Posterior cingulate gyrus (tissue), 11 donors: ENCODE measurements at regions not wholly inside any gene's neighbourhood (a gene's known extent, or its start where the extent isn't known, plus 50 kb on each side); places are given as distances from the start of the nearest gene placed in this dataset.

Experiments used
- DNase-seq, 10 donors: peaks; one replicate each; pipeline versions ENCODE4 v3.0.0 to v3.0.0-alpha.2; 2020 to 2021; ENCODE audit warnings: mixed read lengths in 3 of 10
- intact Hi-C: fragments of 100-400 bp; cut with DNase I; formaldehyde crosslinking; loops from one replicate; pipeline ENCODE4 v1.15.1; 2023

GRCh38 chr18:62665188-62665587 lies 50.2 kb upstream of the PHLPP1 start:
- intact Hi-C loops = no loop called here
- no peak for DNase-seq
